Chondrocyte (in vitro differentiated cells): ENCODE measurements at regions not wholly inside any gene's neighbourhood (a gene's known extent, or its start where the extent isn't known, plus 50 kb on each side); places are given as distances from the start of the nearest gene placed in this dataset.

Source experiments
- DNase-seq: peaks from one replicate; pipeline ENCODE4 v3.0.0; 2021; ENCODE audit warnings: mixed read lengths, low spot score
- H3K27ac Mint-ChIP-seq: one replicate; pipeline ENCODE4 v1.8.0; 2021; ENCODE audit warnings: mild to moderate bottlenecking, moderate library complexity, mixed read lengths; ENCODE audit not compliant: unreplicated experiment
- H3K27me3 Mint-ChIP-seq: 2 replicates; pipeline ENCODE4 v1.8.0; 2021; ENCODE audit warnings: low read depth, mixed read lengths
- H3K36me3 Mint-ChIP-seq: 2 replicates; pipeline ENCODE4 v1.8.0; 2021; ENCODE audit warnings: low read depth, mixed read lengths
- H3K4me1 Mint-ChIP-seq: 2 replicates; pipeline ENCODE4 v1.8.0; 2021; ENCODE audit warnings: low read depth, mild to moderate bottlenecking, mixed read lengths
- H3K4me3 Mint-ChIP-seq: one replicate; pipeline ENCODE4 v1.8.0; 2021; ENCODE audit warnings: mild to moderate bottlenecking, moderate library complexity, mixed read lengths; ENCODE audit not compliant: unreplicated experiment
- H3K9me3 Mint-ChIP-seq: 2 replicates; pipeline ENCODE4 v1.8.0; 2021; ENCODE audit warnings: low read depth, mixed read lengths
- TF ChIP-seq, protein P1 (sequence below): fragments of 200-600 bp; sonication (generic); IDR thresholded peaks from 2 replicates; pipeline ENCODE4 v1.5.0; 2021; ENCODE audit warnings: antibody characterized with exemption, mild to moderate bottlenecking, moderate library complexity

DNA sequence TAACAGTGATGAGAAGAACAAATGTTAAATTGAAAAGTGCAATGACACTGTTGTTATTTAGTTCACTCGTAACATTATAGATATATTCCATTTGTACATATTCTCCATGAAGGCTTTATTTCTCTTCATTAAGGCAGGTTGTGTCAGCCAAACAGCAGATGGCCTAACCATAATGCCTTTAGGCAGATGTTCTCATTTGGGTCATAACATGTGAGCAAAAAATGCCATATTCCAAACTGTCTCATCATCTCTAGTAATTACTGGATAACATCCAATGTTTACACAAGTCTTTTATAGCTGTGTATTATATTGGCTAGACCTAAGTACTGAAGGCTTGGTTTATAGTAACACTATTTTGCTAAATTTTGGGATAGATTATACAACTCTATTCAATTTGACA is 87.2 kb upstream of the CHODL start:
- Mint-ChIP-seq H3K4me1 (no peaks in the 10 kb centered on the region), H3K27ac (no peak overlapping the region), H3K9me3 (peaks cover 22% of the 10 kb centered on the region), H3K4me3 (no peak overlapping the region), H3K36me3 (no peaks in the 10 kb centered on the region), H3K27me3 (peaks cover 1% of the 10 kb centered on the region)
- no peak for DNase-seq
- TF ChIP-seq, protein P1, sequence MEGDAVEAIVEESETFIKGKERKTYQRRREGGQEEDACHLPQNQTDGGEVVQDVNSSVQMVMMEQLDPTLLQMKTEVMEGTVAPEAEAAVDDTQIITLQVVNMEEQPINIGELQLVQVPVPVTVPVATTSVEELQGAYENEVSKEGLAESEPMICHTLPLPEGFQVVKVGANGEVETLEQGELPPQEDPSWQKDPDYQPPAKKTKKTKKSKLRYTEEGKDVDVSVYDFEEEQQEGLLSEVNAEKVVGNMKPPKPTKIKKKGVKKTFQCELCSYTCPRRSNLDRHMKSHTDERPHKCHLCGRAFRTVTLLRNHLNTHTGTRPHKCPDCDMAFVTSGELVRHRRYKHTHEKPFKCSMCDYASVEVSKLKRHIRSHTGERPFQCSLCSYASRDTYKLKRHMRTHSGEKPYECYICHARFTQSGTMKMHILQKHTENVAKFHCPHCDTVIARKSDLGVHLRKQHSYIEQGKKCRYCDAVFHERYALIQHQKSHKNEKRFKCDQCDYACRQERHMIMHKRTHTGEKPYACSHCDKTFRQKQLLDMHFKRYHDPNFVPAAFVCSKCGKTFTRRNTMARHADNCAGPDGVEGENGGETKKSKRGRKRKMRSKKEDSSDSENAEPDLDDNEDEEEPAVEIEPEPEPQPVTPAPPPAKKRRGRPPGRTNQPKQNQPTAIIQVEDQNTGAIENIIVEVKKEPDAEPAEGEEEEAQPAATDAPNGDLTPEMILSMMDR, result no peak

DNA sequence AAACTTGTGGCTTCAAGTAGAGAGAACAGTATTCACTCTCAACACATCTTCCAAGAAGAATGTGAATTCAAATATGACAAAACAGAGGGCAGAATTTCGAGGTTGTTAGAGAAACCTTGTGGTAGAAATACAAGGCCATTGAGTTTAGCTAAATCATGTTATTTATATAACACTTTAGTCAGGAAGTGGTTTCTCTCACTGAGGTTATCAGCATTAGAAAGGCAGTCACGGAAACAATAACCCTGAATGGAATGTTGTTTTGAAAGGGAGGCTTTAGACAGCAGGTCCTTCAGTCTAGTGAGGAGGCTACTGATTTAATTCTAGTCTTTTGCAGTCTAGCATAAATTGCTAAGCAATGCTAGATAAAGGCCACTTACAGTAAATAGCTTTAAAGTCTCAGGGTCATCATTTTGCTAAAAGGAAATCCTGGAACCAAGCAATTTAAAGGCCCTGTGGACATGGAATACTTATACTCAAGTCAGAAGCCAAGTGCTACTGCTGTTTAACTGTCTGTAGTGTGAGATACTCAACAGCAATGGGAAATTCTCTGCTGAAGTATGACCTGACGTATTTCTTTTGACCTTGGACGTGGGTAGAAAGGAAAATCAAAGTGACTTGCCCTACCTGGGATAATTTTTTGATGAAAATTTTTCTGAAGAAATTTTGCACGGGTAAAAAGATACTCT is 89.0 kb upstream of the CHODL start:
- H3K4me3 Mint-ChIP-seq, result no peak overlapping the region
- no peaks in the 10 kb centered on the region for H3K27me3 Mint-ChIP-seq
- no peaks in the 10 kb centered on the region for H3K4me1 Mint-ChIP-seq
- H3K36me3 Mint-ChIP-seq, result no peaks in the 10 kb centered on the region
- TF ChIP-seq, protein P1, result no peak
- DNase-seq, result no peak
- no peak overlapping the region for H3K27ac Mint-ChIP-seq
- H3K9me3 Mint-ChIP-seq, result peaks cover 21% of the 10 kb centered on the region

DNA sequence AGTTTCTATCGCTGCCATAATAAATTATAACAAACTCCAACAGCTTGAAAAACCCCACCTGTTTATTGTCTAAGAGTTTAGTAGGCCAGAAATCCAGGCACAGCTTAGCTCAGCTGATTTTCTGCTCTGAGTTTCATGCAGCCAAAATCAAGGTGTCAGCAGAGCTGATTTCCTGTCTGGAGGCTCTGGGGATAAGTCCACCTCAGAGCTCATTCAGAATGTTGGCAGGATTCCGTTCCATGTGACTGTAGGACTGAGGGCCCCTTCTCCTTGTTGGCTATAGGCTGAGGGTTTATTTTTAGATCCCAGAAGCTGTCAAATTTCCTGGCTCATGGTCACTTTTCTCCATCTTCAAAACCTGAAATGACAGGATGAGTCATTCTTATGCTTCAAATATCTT is 91.6 kb upstream of the CHODL start:
- Mint-ChIP-seq H3K9me3 (peaks cover 23% of the 10 kb centered on the region), H3K27ac (no peak overlapping the region)

DNA sequence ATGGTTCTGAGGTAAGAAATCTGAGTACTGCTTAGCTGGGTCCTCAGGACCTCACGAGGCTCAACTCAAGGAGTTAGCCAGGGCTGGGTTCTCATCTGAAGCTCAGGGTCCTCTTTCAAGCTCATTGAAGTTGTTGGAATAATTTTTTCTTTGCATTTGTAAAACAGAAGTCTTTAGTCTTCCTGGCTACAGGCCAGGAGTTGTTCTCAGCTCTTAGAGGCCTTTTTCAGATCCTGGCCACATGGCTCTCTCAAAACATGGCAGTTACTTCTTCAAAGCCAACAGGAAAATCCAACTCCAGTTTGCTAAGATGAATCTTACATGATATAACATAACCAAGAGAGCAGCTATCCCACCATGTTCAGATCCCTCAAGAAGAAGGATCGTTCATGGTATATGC is 92.3 kb upstream of the CHODL start:
- Mint-ChIP-seq H3K36me3 (no peaks in the 10 kb centered on the region), H3K4me3 (no peak overlapping the region), H3K27me3 (no peaks in the 10 kb centered on the region), H3K27ac (no peak overlapping the region), H3K9me3 (peaks cover 23% of the 10 kb centered on the region), H3K4me1 (no peaks in the 10 kb centered on the region)
- no peak for DNase-seq
- TF ChIP-seq, protein P1, result no peak

More for the DNA sequence above, 91.6 kb upstream of the CHODL start:
- no peaks in the 10 kb centered on the region for H3K27me3 Mint-ChIP-seq
- H3K4me3 Mint-ChIP-seq, result no peak overlapping the region
- DNase-seq, result no peak
- TF ChIP-seq, protein P1, result no peak
- H3K36me3 Mint-ChIP-seq, result no peaks in the 10 kb centered on the region
- no peaks in the 10 kb centered on the region for H3K4me1 Mint-ChIP-seq

DNA sequence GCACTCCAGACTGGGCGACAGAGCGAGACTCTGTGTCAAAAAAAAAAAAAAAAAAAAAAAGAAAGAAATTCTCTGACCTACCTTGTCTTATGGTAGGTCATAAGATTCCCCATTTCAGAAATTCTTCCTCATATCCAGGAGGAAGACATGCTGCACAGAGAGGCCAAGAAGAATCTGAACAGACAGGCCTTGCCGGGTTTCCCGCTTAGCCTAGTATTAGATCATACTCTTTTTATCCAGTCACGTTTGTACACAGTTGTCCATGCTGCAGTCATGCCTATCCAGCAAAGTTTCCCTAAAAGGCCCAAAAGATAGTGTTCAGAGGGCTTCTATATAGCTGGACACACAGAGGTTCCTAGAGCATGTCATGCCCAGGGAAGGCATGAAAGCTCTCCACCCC is 93.6 kb upstream of the CHODL start:
- no peaks in the 10 kb centered on the region for H3K27me3 Mint-ChIP-seq
- no peak overlapping the region for H3K27ac Mint-ChIP-seq
- no peak for DNase-seq
- no peak overlapping the region for H3K4me3 Mint-ChIP-seq
- H3K36me3 Mint-ChIP-seq, result no peaks in the 10 kb centered on the region
- peaks cover 30% of the 10 kb centered on the region for H3K9me3 Mint-ChIP-seq
- no peaks in the 10 kb centered on the region for H3K4me1 Mint-ChIP-seq
- TF ChIP-seq, protein P1, result no peak
